ENCODE measurements at regions not wholly inside any gene's neighbourhood (a gene's known extent, or its start where the extent isn't known, plus 50 kb on each side); places are given as distances from the start of the nearest gene placed in this dataset.

DNA sequence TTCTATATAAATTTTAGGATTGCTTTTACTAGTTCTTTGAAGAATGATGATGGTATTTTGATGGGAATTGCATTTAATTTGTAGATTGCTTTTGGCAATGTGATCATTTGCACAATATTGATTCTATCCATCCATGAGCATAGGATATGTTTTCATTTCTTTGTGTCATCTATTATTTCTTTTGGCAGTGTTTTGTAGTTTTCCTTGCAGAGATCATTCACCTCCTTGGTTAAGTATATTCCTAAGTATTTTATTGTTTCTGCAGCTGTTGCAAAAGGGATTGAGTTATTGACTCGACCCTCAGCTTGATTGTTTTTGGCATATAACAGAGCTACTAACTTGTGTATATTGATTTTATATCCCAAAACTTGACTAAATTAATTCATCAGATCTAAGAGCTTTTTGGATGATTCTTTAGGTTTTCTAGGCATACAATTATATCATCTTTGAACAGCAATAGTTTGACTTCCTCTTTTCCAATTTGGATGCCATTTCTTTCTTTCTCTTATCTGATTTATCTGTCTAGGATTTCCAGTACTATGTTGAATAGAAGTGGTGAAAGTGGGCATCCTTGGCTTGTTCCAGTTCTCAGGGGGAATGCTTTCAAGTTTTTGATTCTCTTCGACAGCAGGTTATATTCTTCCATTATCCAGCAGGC, 668.1 kb downstream of the SLC16A7 start:
- no peak for TF ChIP-seq SP1 (CRISPR knock-in tag; IDR thresholded peaks at IDR 0.05)
- TF ChIP-seq HOXB6 (CRISPR knock-in tag; IDR thresholded peaks at IDR 0.05; ENCODE audit: borderline replicate concordance): no peak
- no peak for TF ChIP-seq IFI16 (CRISPR knock-in tag; IDR thresholded peaks at IDR 0.05)
- TF ChIP-seq, protein P1, sequence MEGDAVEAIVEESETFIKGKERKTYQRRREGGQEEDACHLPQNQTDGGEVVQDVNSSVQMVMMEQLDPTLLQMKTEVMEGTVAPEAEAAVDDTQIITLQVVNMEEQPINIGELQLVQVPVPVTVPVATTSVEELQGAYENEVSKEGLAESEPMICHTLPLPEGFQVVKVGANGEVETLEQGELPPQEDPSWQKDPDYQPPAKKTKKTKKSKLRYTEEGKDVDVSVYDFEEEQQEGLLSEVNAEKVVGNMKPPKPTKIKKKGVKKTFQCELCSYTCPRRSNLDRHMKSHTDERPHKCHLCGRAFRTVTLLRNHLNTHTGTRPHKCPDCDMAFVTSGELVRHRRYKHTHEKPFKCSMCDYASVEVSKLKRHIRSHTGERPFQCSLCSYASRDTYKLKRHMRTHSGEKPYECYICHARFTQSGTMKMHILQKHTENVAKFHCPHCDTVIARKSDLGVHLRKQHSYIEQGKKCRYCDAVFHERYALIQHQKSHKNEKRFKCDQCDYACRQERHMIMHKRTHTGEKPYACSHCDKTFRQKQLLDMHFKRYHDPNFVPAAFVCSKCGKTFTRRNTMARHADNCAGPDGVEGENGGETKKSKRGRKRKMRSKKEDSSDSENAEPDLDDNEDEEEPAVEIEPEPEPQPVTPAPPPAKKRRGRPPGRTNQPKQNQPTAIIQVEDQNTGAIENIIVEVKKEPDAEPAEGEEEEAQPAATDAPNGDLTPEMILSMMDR (IDR thresholded peaks at IDR 0.05 in 2 of 3, conservative IDR thresholded peaks at IDR 0.05 in 1 of 3; ENCODE audit: insufficient read depth in 2 of 3, low read depth in 1 of 3, low read length in 3 of 3): no peak
- TF ChIP-seq, protein P2, sequence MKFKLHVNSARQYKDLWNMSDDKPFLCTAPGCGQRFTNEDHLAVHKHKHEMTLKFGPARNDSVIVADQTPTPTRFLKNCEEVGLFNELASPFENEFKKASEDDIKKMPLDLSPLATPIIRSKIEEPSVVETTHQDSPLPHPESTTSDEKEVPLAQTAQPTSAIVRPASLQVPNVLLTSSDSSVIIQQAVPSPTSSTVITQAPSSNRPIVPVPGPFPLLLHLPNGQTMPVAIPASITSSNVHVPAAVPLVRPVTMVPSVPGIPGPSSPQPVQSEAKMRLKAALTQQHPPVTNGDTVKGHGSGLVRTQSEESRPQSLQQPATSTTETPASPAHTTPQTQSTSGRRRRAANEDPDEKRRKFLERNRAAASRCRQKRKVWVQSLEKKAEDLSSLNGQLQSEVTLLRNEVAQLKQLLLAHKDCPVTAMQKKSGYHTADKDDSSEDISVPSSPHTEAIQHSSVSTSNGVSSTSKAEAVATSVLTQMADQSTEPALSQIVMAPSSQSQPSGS (CRISPR knock-in tag; IDR thresholded peaks at IDR 0.05): no peak
- no peak for TF ChIP-seq ZNF695 (CRISPR knock-in tag; IDR thresholded peaks at IDR 0.05)
- no peak for TF ChIP-seq PML (IDR thresholded peaks at IDR 0.05; ENCODE audit: low read length)
- no peak for TF ChIP-seq POLR2AphosphoS2 (IDR thresholded peaks at IDR 0.05; ENCODE audit: low read length)
- no peak for TF ChIP-seq EZH2 (IDR thresholded peaks at IDR 0.05; ENCODE audit: borderline replicate concordance, low read depth, low read length)
- no peak for TF ChIP-seq PTBP1 (IDR thresholded peaks at IDR 0.05; ENCODE audit: low read depth, low read length)
- no peak for TF ChIP-seq ZNF644 (tag; IDR thresholded peaks at IDR 0.05; ENCODE audit: low read depth)
- peak; percentile 72 for TF ChIP-seq SPI1 (IDR thresholded peaks at IDR 0.05; ENCODE audit: borderline replicate concordance, low read depth, low read length)

Measured in K562 (cell line).